Neural cell (in vitro differentiated cells): ENCODE measurements at regions not wholly inside any gene's neighbourhood (a gene's known extent, or its start where the extent isn't known, plus 50 kb on each side); places are given as distances from the start of the nearest gene placed in this dataset.

ENCODE experiments used
- EP300 ChIP-seq: fragments of 450-650 bp; conservative IDR thresholded peaks from 2 replicates; pipeline ENCODE4 v1.6.1; 2014; ENCODE audit warnings: antibody characterized with exemption, mild to moderate bottlenecking, moderate library complexity; ENCODE audit not compliant: poor library complexity, severe bottlenecking
- TF ChIP-seq, protein P1 (sequence below): IDR thresholded peaks from 2 replicates; pipeline ENCODE4 v1.6.1; 2012; ENCODE audit warnings: borderline replicate concordance
- TF ChIP-seq, protein P2 (sequence below): fragments of 450-650 bp; IDR thresholded peaks from 2 replicates; pipeline ENCODE4 v1.5.1; 2014; ENCODE audit warnings: antibody characterized with exemption, mild to moderate bottlenecking, moderate library complexity; ENCODE audit not compliant: poor library complexity, severe bottlenecking

DNA sequence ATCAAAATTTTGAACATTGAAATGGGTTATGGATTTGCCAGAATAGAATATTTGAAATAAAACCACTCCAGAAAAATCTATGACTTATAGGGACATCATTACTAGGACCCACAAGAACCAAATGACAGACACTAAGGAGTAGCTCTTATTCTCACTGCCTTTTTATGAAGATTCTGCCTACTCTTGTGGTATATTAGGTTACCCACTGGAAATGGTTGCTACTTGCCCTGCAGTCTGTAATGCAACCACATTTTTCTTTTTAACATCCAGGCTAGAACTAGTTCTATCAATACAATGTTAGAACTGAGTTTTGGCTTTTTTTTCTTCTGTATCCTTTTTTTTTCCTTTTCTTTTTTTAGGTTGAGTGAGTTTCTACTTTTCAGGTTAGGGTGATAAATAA lies 158.9 kb downstream of the PPP1R2C start:
- TF ChIP-seq, protein P1, sequence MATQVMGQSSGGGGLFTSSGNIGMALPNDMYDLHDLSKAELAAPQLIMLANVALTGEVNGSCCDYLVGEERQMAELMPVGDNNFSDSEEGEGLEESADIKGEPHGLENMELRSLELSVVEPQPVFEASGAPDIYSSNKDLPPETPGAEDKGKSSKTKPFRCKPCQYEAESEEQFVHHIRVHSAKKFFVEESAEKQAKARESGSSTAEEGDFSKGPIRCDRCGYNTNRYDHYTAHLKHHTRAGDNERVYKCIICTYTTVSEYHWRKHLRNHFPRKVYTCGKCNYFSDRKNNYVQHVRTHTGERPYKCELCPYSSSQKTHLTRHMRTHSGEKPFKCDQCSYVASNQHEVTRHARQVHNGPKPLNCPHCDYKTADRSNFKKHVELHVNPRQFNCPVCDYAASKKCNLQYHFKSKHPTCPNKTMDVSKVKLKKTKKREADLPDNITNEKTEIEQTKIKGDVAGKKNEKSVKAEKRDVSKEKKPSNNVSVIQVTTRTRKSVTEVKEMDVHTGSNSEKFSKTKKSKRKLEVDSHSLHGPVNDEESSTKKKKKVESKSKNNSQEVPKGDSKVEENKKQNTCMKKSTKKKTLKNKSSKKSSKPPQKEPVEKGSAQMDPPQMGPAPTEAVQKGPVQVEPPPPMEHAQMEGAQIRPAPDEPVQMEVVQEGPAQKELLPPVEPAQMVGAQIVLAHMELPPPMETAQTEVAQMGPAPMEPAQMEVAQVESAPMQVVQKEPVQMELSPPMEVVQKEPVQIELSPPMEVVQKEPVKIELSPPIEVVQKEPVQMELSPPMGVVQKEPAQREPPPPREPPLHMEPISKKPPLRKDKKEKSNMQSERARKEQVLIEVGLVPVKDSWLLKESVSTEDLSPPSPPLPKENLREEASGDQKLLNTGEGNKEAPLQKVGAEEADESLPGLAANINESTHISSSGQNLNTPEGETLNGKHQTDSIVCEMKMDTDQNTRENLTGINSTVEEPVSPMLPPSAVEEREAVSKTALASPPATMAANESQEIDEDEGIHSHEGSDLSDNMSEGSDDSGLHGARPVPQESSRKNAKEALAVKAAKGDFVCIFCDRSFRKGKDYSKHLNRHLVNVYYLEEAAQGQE, result no peak
- TF ChIP-seq, protein P2, sequence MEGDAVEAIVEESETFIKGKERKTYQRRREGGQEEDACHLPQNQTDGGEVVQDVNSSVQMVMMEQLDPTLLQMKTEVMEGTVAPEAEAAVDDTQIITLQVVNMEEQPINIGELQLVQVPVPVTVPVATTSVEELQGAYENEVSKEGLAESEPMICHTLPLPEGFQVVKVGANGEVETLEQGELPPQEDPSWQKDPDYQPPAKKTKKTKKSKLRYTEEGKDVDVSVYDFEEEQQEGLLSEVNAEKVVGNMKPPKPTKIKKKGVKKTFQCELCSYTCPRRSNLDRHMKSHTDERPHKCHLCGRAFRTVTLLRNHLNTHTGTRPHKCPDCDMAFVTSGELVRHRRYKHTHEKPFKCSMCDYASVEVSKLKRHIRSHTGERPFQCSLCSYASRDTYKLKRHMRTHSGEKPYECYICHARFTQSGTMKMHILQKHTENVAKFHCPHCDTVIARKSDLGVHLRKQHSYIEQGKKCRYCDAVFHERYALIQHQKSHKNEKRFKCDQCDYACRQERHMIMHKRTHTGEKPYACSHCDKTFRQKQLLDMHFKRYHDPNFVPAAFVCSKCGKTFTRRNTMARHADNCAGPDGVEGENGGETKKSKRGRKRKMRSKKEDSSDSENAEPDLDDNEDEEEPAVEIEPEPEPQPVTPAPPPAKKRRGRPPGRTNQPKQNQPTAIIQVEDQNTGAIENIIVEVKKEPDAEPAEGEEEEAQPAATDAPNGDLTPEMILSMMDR, result no peak
- TF ChIP-seq EP300, result no peak
